Gastroesophageal sphincter (tissue), 3 donors: ENCODE measurements at regions not wholly inside any gene's neighbourhood (a gene's known extent, or its start where the extent isn't known, plus 50 kb on each side); places are given as distances from the start of the nearest gene placed in this dataset.

Source experiments
- CTCF ChIP-seq, 4 experiments: fragments of 200-600 bp in 2 of 4; fragments of 450-650 bp in 2 of 4; sonication (generic) in 1 of 4; IDR thresholded peaks; one replicate each; pipeline ENCODE4 v1.5.1; 2017 to 2019; ENCODE audit warnings: antibody characterized with exemption in 4 of 4, mild to moderate bottlenecking in 2 of 4, moderate library complexity in 2 of 4
- POLR2AphosphoS5 ChIP-seq: sonication (generic); formaldehyde crosslinking; IDR thresholded peaks from one replicate; pipeline ENCODE4 v1.6.1; 2017; ENCODE audit warnings: antibody characterized with exemption

GRCh38 chr7:118349604-118350003 lies 125.1 kb downstream of the ANKRD7 start:
- TF ChIP-seq CTCF (IDR thresholded peaks at IDR 0.05) (no peak), POLR2AphosphoS5 (no peak)
